GM18520 (cell line): ENCODE measurements at regions not wholly inside any gene's neighbourhood (a gene's known extent, or its start where the extent isn't known, plus 50 kb on each side); places are given as distances from the start of the nearest gene placed in this dataset.

Experiments
- ATAC-seq: cut with Tn5 transposase; IDR thresholded peaks from one replicate; pipeline ENCODE4 v1.9.1; 2021; ENCODE audit not compliant: unreplicated experiment

DNA sequence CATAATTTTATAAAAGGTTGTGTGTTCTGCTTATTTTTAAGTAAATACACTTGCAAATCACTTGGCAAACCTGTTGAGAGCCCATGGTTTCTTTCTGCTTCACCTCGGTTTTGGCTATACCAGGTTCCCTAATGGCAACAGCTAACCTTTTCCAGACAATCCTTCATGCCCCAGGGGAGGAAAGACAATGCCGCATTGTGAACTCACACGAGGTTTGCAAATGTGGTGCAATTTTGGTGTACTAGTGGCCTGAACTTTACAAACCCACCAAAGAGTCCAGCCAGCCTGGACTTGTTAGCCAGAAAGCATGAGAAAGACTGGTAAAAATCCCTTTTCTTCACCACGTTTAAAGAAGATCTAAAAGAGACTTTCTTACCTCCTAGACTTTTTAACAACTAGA, 84.8 kb upstream of the SOX4 start:
- no peak for ATAC-seq

DNA sequence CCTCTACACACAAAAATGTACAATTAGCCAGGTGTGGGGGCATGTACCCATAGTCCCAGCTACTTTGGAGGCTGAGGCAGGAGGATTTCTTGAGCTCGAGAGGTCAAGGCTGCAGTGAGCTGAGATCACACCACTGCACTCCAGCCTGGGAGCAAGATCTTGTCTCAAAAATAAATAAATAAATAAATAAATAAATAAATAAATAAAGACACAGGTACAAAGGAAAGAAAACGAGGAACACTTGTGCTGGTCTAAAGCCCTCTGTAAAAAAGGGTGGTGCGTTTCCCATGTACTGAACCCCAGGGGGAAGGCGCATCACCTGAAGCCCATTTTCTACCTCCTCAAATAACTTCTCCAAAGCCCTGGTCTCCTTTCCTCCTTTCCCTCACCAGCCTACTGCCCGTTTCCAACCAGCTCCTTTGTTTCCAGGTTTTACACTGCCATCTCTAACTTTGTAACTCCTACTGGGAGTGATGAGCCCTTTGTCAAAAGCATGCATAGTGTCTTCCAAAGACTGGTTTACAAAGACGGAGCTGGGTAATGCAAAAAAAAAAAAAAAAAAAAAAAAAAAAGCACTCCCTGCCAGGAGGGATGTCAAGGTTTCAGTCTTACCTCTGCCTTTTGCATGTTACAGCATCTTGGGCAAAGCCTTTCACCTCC, 81.5 kb upstream of the SOX4 start:
- ATAC-seq = no peak

- ATAC-seq = no peak
Measured at GRCh38 chr6:21514288-21514687, 79.3 kb upstream of the SOX4 start.

- no peak for ATAC-seq
Measured at GRCh38 chr6:21518317-21518716, 75.2 kb upstream of the SOX4 start.

GRCh38 chr6:21519642-21520041, 73.9 kb upstream of the SOX4 start:
- ATAC-seq = no peak

- no peak for ATAC-seq
Measured at GRCh38 chr6:21521276-21521675, 72.3 kb upstream of the SOX4 start.

DNA sequence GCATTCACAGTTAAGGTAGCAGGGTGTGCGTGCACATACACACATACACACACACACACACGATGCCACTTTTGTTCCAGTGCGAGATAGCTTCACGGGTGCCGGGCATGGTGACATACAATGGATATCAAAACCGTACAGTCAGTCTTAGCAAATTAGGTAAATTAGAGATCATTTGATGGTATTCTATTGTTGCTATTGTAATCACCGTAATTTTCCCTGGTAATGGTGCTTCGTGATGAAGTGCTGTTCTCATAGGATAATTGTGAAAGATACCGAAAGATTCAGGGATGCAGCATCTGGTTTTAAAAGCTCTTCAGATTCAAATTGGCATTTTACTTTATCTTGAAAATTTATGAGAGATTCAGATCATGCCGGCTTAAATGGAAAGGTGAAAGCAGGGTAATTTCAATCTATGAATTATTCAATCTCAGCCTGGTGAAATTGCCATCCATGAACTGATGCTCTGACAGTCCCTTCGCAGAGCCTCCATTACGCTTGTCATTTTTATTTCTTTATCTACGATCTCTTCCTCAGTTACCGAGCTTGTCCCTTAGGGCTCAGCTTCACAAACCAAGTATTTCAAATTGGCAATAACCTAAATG, 71.3 kb upstream of the SOX4 start:
- ATAC-seq = no peak

GRCh38 chr6:21522797-21523456, 70.6 kb upstream of the SOX4 start:
- ATAC-seq = no peak

DNA sequence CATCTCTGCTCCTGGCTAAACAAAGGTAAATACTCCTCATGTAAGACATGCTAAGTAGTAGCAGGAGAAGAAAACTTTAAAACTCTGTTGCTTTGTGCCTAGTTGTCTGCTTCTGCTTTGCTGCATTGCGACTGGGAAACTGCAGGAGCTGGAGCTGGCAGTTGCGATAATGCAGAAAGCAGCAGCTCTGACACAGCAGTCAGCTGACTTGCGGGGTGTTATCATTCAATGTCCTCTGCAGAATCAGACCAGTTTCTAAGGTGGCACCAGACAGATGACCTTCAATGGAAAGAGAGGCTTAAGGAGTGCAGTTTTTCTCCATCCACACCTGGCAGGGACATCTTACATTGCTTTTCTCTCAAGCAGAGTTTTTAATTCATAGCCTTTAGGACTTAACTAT, 69.9 kb upstream of the SOX4 start:
- no peak for ATAC-seq

DNA sequence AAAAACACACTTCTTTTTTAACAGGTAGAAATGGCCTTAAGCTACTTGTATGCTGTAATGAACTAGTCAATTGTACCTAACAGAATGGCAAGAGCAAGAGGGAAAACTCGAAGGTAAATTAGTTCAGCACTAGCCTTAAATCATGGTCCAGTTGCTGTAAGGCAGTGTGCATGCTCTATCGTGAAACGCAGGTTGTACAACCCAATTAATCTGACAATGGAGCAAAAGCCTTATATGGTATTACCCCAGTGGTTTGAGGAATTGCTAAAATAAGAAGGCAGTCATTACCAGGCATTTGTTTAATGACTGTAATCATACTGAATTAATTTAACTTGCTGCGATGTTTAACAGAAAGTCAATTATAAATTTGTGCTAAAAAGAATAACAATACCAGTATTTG, 69.3 kb upstream of the SOX4 start:
- no peak for ATAC-seq

GRCh38 chr6:21526974-21527373, 66.6 kb upstream of the SOX4 start:
- no peak for ATAC-seq

GRCh38 chr6:21527731-21528130, 65.8 kb upstream of the SOX4 start:
- ATAC-seq = no peak

- ATAC-seq = no peak
Measured at GRCh38 chr6:21529431-21529830, 64.1 kb upstream of the SOX4 start.

- ATAC-seq = no peak
Measured at GRCh38 chr6:21531393-21531792, 62.2 kb upstream of the SOX4 start.

DNA sequence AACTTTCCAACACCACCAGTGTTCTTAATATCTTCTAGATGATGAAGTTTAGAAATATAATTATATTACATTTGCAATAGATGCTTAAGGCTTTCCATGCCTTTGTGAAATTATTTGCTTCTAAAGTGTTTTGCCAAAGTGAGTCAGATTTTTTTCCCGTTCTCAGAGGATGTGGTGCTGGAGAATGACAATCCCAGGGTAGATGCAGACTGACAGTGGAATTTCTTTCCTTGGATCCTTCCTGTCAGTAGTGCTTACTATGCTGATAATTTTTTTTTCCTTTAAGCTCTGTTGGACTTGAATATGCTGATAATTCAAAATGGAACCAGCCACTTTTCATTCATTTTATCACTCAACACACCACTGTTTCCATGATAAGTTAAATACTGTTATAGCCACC, 59.9 kb upstream of the SOX4 start:
- no peak for ATAC-seq

GRCh38 chr6:21536280-21536766, 57.2 kb upstream of the SOX4 start:
- no peak for ATAC-seq

DNA sequence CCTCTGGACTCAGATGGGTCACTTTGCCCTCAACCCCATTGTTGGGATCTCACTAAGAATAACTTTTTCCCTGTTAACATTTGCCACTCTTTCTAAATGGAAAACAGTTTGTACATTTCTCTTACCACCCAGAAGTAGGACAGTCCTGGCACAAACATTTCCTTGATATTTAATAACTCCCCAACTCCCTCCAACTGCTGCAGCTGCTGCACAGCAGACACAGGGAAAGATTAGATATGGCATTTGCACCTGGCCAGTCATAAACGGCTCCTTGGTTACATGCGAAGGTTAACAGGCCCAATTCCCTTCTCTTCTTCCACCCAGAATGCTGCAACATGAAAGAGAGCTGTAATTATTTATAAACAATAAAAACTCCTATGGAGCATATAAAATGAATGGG, 55.9 kb upstream of the SOX4 start:
- no peak for ATAC-seq

- no peak for ATAC-seq
Measured at GRCh38 chr6:21538186-21538798, 55.3 kb upstream of the SOX4 start.

GRCh38 chr6:21539621-21540100, 53.9 kb upstream of the SOX4 start:
- no peak for ATAC-seq
